GM13977 (cell line): ENCODE measurements at regions not wholly inside any gene's neighbourhood (a gene's known extent, or its start where the extent isn't known, plus 50 kb on each side); places are given as distances from the start of the nearest gene placed in this dataset.

ENCODE experiments used
- DNase-seq: peaks from one replicate; pipeline ENCODE4 v3.0.0; 2012; ENCODE audit warnings: low spot score
- CTCF ChIP-seq: IDR thresholded peaks from 2 replicates; pipeline ENCODE4 v1.5.1; 2012; ENCODE audit warnings: mild to moderate bottlenecking, control low read depth; ENCODE audit not compliant: insufficient read depth; ENCODE audit errors: extremely low read depth, missing control alignments
- in situ Hi-C: fragments of 300-500 bp; cut with MboI; formaldehyde crosslinking; loops from one replicate; pipeline ENCODE4 v1.12.0; 2022; ENCODE audit warnings: low sequenced_read_pairs, low pct_unique_long_range_greater_than_20kb, mixed read lengths, inconsistent platforms; ENCODE audit not compliant: unreplicated experiment

GRCh38 chr13:80224468-80224867 lies 116.5 kb downstream of the SPRY2 start:
- no peak for TF ChIP-seq CTCF
- in situ Hi-C loops, result no loop called here
- no peak for DNase-seq

- in situ Hi-C loops, result no loop called here
- TF ChIP-seq CTCF, result no peak
- DNase-seq, result no peak
Measured at GRCh38 chr13:80217614-80218456, 123.1 kb downstream of the SPRY2 start.

GRCh38 chr13:80215368-80215767 lies 125.6 kb downstream of the SPRY2 start:
- no peak for DNase-seq
- TF ChIP-seq CTCF, result no peak
- in situ Hi-C loops, result no loop called here

GRCh38 chr13:80214521-80214991 lies 126.4 kb downstream of the SPRY2 start:
- TF ChIP-seq CTCF, result no peak
- in situ Hi-C loops, result no loop called here
- DNase-seq, result no peak

- DNase-seq, result no peak
- no peak for TF ChIP-seq CTCF
- in situ Hi-C loops, result no loop called here
Measured at GRCh38 chr13:80214050-80214449, 126.9 kb downstream of the SPRY2 start.

- no peak for DNase-seq
- TF ChIP-seq CTCF, result no peak
- in situ Hi-C loops, result no loop called here
Measured at GRCh38 chr13:80213201-80213600, 127.7 kb downstream of the SPRY2 start.
